RPMI8226 (cell line): ENCODE measurements at regions not wholly inside any gene's neighbourhood (a gene's known extent, or its start where the extent isn't known, plus 50 kb on each side); places are given as distances from the start of the nearest gene placed in this dataset.
"Not testable (repeated sequence)": the region's sequence is repeated elsewhere in the genome, so short reads cannot be mapped to it uniquely, and the experiment has no call there.

Experiments
- DNase-seq: peaks from one replicate; pipeline ENCODE4 v3.0.0-alpha.2; 2015

DNA sequence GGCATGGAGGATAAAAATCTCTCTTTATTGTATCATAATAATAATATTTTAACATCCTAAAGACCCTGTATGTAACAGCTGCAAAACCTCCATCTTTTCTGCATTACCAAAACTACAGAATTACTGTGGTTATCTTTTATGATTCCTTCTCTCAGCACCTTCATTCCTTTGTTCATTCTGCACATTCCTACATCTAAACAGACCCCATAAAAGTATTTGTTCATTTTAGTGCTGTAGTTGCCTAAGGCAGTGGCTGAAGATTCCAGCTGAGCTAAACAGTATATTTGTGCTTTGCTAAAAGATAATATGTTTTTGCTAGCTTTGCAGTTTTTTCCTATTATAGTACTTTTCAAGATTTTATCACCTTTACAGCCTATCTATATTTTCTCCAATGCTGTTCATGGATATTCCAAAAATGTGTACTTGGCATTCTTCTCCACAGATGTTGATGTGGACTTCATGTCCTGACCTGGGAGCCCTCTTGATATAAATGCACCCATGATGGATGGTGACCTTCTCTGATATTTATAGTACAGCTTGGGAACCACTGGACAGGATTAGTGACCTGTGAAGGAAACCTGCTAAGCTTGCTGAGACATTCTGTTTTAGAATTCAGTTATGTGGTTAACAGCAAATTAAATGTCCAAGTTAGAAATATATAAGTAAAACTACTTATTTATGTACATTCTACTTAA is 2832.9 kb upstream of the PCDH20 start:
- DNase-seq: no peak

DNA sequence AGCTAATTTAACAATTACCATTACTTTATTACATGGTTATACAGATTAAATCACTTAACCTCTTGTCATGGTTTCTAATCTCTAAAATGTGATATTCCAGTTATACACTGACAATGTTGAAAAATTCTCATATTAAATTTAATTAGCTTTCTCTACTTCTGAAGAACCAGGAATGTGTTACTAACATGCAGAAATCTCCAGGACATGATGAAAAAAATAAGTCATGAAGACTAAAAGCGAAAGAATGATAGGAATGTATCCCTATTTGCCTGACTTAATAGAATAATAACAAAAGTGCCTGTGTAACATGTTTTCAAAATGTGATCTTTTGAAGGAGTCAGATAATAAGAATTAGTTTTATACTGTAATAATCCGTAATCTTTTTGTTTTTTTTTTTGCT is 2823.7 kb upstream of the PCDH20 start:
- no peak for DNase-seq

DNA sequence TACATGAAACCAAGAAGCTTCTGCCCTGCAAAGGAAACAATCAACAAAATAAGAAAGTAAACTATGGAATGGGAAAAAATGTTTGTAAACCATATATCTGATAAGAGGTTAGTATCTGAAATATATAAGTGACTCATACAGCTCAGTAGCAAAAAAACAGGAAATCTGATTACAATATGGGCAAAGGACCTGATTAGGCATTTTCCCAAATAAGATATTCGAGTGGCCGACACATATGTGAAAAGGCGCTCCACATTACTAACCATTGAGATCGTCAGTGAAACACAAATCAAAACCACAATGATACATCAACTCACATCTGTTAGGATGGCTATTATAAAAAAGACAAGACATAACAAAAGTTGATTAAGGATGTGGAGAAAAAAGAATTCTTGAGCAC is 2818.6 kb upstream of the PCDH20 start:
- DNase-seq: no peak

DNA sequence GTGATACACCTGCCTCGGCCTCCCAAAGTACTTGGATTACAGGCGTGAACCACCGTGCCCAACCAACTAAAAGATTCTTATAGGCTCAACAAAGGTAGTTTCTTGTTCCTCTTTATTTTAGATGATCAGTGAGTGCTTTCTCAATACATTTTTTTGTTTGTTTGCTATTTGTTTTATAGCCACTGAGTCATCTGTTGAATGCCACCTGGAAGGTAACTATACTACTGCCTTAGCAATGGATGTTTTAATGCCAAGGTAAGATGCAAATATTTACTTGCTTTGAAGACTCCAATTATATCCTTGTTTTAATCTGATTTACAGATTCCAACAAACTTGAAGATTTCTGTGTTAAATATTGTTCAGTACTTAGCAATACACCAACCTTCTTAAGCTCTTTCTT is 2807.4 kb upstream of the PCDH20 start:
- no peak for DNase-seq

DNA sequence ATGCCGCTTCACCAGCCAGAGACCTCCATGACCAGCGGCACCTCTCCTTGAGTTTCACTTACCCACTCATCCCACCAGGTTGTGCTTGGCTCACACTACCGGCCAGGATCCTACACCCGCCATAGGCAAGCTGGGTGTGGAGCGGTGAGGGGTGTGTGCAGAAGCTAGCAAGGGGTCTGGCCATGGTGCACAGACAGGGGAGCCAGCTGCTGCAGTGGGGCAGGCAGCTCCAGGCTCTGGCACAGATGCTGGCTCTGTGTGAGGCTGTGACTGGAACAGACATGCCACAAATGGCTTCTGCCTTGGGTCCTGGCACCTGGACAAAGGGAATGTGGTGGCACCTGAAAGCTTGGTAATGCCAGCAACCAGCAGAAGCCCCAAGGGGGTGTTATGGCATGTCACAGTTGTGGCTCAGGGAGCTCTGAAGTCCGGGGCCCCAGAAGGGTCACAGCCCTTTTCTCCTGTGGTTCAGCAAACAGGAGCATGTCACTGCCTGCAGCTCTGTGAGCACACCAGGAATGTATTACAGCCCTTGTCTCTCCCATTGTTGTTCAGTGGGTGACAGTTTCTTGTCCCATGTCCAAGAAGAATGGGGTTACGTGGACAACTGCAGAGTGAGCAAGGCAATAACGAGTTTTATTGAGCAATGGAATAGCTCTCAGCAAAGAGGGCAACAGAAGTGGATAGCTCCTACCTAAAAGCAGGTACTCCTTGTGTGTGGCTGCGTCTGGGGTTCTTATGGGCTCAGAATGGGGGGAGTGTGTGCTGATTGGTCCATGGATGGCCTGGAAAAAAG is 2791.0 kb upstream of the PCDH20 start:
- DNase-seq: no peak

DNA sequence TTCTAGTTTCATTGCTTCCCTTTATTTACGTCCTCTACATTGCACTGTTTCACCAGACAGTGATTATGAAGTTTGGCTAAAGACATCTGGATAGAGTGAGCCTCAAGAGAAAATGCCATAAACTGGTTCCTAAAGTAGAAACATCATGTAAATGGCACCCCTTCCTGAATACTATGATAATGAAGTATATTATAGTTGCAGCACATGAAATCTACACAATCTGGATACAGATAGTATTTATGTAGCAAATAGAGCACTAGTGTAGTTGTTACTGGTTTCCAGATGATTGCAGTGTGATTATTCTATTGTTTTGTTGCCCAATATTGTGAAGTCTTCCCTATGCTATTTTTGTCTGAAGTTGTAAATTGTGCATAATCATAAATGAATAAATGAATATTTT is 2786.9 kb upstream of the PCDH20 start:
- DNase-seq: no peak

DNA sequence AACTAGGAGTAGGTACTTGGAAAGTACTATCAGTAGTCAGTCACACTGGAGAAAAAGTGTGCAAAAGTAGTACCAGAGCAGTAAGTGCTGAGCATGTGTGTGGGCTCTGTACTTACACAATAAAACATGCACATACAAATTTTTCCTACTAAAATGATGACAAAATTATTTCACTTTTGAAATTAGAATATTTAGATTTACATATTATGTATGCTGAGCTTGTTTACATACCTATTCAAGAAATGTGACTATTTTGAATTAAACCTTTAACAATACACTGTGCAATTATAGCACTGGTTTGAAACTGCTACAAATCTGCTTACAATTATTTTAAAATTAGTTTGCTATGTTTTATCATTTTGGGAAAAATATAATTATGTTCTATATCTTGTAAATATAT is 2781.6 kb upstream of the PCDH20 start:
- no peak for DNase-seq

DNA sequence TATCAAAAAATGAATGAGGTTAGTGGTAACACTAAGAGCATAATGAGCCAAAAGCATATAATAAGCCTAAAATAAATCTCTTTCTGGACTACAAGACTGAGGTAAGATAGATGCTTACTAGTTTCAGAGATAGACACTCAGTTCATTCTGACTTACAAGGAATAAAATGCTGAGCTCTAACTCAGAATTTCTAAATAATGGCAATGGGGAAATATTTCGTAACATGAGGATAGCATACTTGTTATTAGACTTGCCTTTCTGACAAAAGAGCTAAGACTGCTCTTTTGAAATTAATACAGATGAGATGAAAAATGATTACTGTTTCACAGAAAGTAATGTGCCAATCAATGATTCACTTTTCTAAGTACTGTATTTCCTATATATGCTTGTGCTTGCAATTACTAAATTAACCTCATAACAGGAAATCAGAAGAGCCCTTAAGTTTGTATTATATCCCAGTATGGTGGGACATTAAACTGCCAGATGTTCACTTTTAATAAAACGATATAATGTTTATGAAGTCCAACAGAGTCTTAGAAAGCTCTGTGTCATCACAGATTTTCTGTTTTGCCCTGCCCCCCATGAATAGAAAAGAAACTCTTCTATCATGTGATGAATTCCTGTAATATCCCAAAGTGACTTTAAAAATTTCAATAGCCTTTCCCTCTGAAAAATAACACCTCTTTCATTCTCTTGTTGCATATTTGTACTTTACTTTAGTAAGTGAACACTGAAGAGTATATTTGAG is 2771.0 kb upstream of the PCDH20 start:
- DNase-seq: no peak

DNA sequence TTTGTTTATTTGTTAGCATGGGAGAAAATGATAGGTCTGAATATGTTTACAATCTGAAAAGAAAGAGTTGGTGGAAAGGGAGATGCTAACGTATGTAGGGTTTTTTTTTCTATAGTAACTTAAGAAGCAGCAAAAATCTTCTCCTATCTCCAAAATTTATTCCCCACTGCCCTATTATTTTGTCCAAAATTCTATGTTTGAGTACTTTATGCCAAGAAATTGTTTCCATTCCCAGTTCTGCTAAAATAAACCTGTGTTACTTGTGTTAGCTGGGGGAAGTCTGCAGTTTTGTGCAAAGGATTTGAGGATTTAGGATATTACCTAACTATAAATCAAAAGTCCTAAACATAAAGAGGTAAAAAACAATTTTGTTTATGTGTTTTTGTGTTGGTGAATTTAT is 2770.4 kb upstream of the PCDH20 start:
- no peak for DNase-seq

DNA sequence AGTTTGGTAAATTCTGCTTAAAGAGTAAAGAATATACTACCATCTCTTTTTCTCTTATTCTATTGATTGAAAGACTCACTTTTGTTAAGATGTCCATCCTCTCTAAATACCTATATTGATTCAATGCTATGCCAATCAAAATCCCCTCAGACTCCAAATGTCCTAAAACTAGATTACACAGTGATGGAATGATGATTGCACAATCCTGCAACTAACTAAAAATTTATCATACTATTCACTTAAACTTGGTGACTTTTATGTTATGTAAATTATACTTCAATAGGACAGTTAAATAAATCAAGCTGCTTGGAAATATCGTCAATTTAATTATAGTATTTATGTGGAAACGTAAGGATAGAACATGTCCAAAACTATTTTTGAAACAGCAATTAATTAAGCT is 2765.1 kb upstream of the PCDH20 start:
- DNase-seq: no peak

DNA sequence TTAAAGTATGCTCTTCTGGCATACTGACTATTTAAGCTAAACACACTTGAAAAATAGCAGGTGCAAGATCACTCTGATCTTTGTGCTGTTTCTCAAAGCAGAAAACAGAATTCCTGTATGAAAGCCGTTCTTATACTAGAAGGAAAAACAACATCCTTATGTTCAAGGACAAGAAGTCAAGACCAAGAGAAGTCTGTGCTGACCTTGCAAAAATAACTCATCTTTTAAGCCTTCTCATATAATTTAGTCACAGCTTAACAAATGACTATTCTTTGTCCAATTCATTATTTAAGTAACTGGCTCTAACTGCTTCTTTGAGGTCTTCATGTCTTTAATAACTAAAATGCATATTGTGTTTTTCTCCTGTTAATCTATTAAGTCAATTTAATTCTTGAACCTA is 2750.2 kb upstream of the PCDH20 start:
- DNase-seq: no peak

DNA sequence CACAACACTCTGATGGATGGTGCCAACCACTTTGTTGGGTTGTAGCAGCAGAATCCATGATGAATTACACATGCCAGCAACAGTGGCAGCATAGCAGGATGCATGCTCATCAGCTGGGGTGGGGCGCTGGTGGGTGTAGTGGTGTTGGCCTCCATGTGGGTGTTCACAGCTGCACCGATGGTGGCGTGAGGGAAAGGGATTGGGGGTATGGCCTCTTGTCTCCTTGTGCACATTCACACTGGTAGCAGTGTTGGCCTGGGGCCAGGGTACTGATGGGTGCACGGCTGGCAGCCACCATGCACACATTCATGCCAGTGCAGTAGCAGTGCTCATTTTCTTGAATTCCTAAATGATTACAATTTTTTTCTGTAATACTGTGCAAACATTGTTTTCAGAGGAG is 2748.8 kb upstream of the PCDH20 start:
- no peak for DNase-seq

DNA sequence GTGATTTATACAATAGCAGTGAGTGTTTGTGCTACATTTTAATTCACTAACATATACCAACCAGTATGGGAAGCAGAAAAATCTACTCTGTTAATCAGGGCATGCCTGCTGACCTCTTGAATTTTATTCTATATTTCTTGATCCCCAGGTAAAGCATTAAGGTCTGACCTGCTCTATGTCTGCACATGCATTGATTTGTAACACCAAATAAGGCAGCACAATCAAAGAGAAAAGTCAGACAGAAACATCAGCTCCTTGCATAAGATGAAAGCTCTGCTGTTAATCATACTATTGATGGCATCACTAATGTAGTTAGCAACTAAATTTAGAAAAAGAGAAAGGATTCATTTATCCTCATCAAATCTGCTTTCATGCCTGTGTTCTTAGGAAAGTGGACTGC is 2744.8 kb upstream of the PCDH20 start:
- DNase-seq: no peak

DNA sequence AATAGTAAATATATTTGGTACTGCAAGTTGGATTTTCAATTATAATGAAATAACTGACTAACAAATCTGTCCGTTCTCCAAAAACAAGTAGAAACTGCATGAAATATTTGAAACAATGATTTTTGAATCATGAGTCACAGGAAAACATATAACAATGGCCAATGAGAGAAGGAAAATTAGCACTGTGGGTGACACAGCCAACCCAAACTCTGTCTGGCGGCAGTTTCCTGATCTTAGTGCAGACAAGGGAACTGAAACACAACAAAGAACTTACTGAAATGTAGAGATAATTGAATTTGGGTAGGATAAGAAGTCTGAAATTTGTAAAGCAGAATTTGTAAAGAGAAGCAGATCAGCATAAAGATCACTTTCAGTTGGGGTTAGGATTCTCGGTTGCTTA is 2743.3 kb upstream of the PCDH20 start:
- DNase-seq: no peak

DNA sequence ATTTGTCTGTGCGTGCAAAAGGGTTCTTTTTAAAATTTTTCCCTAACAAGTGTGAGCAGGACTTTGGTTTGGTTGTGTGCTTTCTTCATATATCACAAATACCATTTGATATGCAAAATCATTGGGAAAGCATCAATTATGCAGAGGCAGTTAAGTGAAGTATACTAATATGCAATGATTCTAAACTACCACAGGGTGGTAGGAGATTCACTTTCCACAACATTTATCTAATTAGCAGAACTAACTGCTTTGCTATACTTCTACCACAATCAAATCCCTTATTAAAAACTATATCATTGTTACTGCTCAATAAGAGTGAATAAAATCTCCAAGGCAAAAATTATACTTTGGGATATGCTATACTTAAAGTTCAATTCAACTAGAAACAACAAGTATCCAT is 2738.9 kb upstream of the PCDH20 start:
- no peak for DNase-seq

DNA sequence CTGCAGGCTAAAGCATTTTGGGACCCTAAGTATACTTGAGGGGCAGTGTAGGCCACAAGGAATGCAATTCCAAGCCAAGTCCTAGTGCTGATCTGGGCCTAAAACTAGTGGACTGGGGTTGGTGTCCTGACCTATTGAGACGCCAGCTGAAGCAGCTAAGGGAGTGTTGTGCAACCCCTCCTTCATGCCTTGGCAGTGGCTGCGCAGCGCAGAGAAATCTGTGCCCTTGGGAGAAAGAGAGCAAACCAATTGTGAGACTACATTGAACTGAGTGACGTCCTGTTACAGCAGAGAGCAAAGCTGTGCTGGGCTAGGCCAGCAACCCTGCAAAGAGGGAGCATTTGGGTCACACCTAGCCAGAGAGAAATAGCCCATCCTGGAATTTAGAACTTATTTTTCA is 2715.0 kb upstream of the PCDH20 start:
- DNase-seq: no peak

DNA sequence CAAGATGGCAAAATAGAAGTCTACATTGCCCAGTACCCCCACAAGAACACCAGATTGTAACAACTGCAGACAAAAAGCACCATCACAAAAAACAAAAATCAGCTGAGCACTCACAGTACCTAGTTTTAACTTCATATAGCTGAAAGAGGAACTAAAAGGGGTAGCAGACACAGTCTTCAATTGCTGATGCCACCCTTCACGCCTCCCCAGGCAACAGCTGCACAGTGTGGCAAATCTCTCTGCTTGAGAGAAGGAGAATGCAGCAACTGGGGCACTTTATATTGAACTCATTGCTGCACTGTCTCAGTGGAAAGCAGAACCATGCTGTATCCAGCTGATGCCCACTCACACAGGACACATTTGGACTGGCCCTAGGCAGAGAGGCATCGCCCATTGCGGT is 2714.5 kb upstream of the PCDH20 start:
- DNase-seq: no peak

DNA sequence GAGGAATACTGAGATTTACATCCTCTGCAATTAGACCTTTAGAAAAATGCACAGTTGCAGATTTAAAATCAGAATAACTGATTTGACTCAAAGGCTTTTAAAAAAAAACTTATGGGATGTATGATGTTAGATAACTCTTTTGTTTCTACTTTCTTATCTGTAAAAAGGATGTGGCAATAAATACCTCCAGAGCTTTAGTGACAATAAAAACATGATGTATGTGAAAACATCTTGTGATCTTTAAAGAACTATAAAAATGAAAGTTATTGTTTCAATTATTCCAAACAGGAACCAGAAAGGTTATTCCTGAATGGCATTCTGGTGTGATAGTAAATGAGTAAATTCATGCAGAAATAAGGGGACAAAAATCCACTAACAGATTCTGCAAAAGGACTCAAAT is 2712.2 kb upstream of the PCDH20 start:
- DNase-seq: no peak

DNA sequence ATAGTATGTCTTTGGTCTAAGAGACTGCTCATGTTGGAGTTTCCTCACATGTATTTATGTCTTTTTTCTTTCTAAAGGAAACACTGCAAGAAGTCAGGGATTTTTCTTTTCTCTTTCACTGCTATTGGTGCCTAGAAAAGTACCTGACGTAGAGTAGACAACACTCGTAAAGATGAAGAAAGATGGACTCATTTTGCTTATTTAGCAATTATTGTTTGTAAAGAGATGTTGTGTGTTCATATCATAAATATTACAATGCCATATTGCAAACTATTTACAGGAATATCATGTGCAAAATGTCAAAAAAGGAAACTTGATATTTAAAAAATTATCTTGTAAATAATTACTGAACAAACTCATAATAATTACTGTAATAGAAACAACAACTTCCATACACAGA is 2711.5 kb upstream of the PCDH20 start:
- no peak for DNase-seq

DNA sequence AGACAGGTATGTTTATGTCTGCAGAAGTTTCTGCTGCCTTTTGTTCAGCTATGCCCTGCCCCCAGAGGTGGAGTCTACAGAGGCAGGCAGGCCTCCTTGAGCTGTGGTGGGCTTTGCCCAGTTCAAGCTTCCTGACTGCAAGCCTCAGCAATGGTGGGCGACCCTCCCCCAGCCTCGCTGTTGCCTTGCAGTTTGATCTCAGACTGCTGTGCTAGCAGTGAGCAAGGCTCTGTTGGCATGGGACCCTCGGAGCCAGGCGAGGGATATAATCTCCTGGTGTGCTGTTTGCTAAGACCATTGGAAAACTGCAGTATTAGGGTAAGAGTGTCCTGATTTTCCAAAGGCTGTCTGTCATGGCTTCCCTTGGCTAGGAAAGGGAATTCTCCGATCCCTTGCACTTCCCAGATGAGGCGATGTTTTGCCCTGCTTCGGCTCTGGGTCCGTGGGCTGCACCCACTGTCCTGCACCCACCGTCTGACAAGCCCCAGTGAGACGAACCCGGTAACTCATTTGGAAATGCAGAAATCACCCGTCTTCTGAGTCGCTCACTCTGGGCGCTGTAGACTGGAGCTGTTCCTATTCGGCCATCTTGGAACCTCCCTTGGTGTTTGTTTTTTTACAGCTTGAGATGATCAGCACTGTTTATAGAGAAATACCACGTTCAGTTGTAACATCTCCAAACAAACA is 2705.5 kb upstream of the PCDH20 start:
- DNase-seq: not testable (repeated sequence)

DNA sequence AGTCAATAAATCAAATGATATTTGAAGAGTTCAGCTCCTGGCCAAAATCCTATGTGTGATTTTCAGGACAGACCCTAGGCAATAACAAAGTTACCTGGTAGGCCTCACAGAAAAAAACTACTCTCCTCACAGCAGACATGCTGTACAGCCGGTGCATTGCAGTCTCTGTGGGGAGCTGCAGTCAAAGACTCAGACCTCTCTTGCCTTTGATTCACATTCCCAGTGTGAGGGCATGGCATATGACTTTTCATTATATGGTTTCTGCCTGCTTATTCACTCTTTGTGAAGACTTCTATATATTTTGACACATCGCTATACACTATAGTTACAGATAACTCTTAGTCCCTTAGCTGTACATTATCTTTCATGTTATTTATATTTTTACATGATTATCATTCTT is 2684.3 kb upstream of the PCDH20 start:
- DNase-seq: no peak

DNA sequence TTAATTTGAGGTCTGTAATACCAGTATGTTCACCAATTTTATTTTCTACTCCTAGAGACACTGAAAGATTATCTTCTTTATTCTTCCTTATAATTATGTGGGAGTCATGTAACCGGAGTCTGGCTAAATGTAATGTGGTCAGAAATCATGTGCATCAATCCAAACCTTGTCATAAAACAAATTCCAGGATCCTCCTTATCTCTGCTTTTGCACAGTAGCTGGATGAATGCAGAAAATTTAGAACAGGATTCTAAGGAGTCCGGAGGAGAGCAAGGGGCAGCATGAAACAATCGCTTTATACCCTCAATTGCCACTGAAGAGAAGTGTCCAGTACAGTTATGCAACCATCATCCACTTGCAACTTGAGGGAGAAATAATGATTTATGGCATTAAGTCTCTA is 2674.7 kb upstream of the PCDH20 start:
- DNase-seq: no peak

DNA sequence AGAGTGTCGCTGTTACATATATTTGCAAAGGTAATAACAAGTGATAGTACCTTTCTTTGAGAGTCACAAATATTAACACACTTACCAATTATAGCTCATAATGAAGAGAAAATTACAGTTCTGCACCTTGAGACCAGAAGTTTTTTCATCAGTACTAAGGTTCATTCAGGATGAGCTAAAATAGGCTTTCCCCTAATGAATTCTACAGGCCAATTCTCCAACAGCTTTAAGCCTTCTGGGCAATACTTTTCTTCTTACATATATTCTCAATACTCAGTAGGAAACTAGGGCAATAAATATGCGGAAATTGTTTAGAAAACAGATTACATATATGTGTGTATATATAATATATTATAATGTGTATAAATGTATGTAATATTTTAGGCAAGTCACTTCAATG is 2672.8 kb upstream of the PCDH20 start:
- no peak for DNase-seq

DNA sequence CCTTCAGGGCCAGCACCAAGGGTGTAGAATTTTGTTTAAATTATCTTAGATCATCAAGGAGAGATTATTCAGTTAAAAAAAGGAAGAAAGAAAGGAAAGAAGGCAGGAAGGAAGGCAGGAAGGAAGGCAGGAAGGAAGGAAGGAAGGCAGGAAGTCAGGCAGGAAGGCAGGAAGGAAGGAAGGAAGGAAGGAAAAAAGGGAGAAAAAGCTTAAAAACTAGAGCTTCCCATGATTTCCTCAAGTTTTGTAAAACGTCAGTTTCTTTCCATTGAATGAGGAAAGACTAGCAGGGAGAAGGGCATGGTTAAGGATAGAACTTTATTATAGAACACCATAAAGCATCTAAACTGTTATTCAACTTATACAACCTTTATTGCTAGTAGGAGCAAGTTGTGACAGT is 2672.0 kb upstream of the PCDH20 start:
- DNase-seq: no peak
